ENCODE measurements at regions not wholly inside any gene's neighbourhood (a gene's known extent, or its start where the extent isn't known, plus 50 kb on each side); places are given as distances from the start of the nearest gene placed in this dataset.
"Not testable (repeated sequence)": the region's sequence is repeated elsewhere in the genome, so short reads cannot be mapped to it uniquely, and the experiment has no call there.

- DNase-seq (ENCODE audit: extremely low read depth, low read depth), result no peak
- TF ChIP-seq CTCF (IDR thresholded peaks at IDR 0.05; ENCODE audit: low read depth, low read length), result no peak
These were observed 160.2 kb downstream of the QRSL1 start for GRCh38 chr6:106789428-106790148.

- DNase-seq (ENCODE audit: extremely low read depth, low read depth), result no peak
- TF ChIP-seq CTCF (IDR thresholded peaks at IDR 0.05; ENCODE audit: low read depth, low read length), result no peak
These were observed 159.4 kb downstream of the QRSL1 start for GRCh38 chr6:106788761-106789160.

- no peak for TF ChIP-seq CTCF (IDR thresholded peaks at IDR 0.05; ENCODE audit: low read depth, low read length)
- DNase-seq (ENCODE audit: extremely low read depth, low read depth), result no peak
These were observed 158.2 kb downstream of the QRSL1 start for GRCh38 chr6:106787327-106788196.

- no peak for DNase-seq (ENCODE audit: extremely low read depth, low read depth)
- no peak for TF ChIP-seq CTCF (IDR thresholded peaks at IDR 0.05; ENCODE audit: low read depth, low read length)
These were observed 155.9 kb downstream of the QRSL1 start for GRCh38 chr6:106785298-106785697.

GRCh38 chr6:106783640-106784566 lies 154.5 kb downstream of the QRSL1 start:
- DNase-seq (ENCODE audit: extremely low read depth, low read depth), result no peak
- TF ChIP-seq CTCF (IDR thresholded peaks at IDR 0.05; ENCODE audit: low read depth, low read length), result no peak

- DNase-seq (ENCODE audit: extremely low read depth, low read depth), result no peak
- TF ChIP-seq CTCF (IDR thresholded peaks at IDR 0.05; ENCODE audit: low read depth, low read length), result no peak
These were observed 153.3 kb downstream of the QRSL1 start for GRCh38 chr6:106782536-106783285.

GRCh38 chr6:106779552-106779951 lies 150.2 kb downstream of the QRSL1 start:
- not testable (repeated sequence) for DNase-seq (ENCODE audit: extremely low read depth, low read depth)
